ENCODE measurements at regions not wholly inside any gene's neighbourhood (a gene's known extent, or its start where the extent isn't known, plus 50 kb on each side); places are given as distances from the start of the nearest gene placed in this dataset.

DNA sequence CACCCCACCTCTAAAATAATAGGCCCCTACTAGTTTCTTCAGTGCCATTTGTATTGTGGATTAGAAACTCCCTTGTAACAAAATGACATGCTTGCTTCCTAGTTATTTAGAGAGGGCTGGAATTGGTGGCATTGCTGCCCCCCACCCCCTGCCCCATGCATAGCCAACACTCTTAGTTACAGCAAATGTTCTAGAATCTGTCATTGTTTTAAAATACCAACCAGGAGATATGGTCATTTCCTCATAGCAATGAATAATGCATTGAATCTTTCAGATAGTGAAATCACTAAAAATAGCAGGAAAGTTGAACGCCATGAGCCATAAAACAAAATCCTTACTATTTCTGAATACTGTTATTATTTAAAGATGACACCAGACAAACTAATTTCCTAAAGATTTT, 292.5 kb downstream of the ARPP21 start:
- H3K36me3 Mint-ChIP-seq: no peaks in the 10 kb centered on the region
- no peaks in the 10 kb centered on the region for H3K27me3 Mint-ChIP-seq (ENCODE audit: low read depth)
- H3K4me3 Mint-ChIP-seq: no peak overlapping the region
- H3K9me3 Mint-ChIP-seq: peaks cover 1% of the 10 kb centered on the region
- TF ChIP-seq, protein P1, sequence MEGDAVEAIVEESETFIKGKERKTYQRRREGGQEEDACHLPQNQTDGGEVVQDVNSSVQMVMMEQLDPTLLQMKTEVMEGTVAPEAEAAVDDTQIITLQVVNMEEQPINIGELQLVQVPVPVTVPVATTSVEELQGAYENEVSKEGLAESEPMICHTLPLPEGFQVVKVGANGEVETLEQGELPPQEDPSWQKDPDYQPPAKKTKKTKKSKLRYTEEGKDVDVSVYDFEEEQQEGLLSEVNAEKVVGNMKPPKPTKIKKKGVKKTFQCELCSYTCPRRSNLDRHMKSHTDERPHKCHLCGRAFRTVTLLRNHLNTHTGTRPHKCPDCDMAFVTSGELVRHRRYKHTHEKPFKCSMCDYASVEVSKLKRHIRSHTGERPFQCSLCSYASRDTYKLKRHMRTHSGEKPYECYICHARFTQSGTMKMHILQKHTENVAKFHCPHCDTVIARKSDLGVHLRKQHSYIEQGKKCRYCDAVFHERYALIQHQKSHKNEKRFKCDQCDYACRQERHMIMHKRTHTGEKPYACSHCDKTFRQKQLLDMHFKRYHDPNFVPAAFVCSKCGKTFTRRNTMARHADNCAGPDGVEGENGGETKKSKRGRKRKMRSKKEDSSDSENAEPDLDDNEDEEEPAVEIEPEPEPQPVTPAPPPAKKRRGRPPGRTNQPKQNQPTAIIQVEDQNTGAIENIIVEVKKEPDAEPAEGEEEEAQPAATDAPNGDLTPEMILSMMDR (IDR thresholded peaks at IDR 0.05; ENCODE audit: unreplicated experiment): no peak
- H3K27ac Mint-ChIP-seq: no peak overlapping the region
- H3K4me1 Mint-ChIP-seq: peaks cover 30% of the 10 kb centered on the region
- DNase-seq (ENCODE audit: low spot score in 2 of 2, unreplicated experiment in 2 of 2): no peak

DNA sequence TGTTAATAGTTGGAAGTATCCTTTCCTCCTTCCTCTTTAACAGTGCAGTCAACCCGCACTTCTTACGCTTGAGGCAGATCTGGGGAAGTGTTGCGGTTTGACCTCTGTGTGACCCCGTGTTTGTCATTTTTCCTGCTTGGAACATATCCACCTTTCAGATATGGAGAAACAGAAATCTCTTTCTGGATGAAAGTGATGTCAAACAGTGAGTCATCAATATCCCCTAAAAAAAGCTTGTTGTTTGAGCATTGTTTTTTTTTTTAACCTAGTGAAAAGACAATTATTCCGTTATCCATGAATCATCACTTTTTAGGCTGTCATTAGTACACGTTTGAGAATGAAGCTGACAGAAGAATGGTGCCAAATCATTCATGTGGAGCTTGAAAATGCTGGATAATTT, 293.7 kb downstream of the ARPP21 start:
- H3K27me3 Mint-ChIP-seq (ENCODE audit: low read depth): no peaks in the 10 kb centered on the region

DNA sequence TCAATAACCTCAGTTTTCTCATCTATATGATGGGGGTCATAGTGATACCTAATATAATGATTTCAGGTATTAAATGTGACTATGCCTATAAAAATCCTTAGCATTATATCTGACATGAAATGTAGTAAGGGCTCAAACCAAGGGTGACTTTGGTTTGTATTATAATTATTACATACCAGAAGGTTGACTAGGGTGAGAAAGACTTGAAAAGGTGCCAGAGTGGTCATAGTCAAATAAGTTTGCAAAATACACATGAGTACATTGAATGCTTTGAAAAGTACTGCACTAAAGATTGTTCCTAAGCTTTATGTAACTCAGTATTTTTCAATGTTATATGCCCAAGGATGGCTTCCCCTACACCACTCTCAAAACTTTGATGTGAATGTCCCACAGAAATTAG, 297.2 kb downstream of the ARPP21 start:
- Mint-ChIP-seq H3K27me3 (ENCODE audit: low read depth) (no peaks in the 10 kb centered on the region), H3K27ac (no peak overlapping the region), H3K4me3 (no peak overlapping the region), H3K36me3 (no peaks in the 10 kb centered on the region), H3K9me3 (no peaks in the 10 kb centered on the region), H3K4me1 (peaks cover 20% of the 10 kb centered on the region)
- DNase-seq (ENCODE audit: low spot score in 2 of 2, unreplicated experiment in 2 of 2): no peak
- TF ChIP-seq, protein P1 (IDR thresholded peaks at IDR 0.05; ENCODE audit: unreplicated experiment): no peak

More for the DNA sequence above, 293.7 kb downstream of the ARPP21 start:
- TF ChIP-seq, protein P1 (IDR thresholded peaks at IDR 0.05; ENCODE audit: unreplicated experiment): no peak
- peak overlapping the region; percentile 45 for H3K27ac Mint-ChIP-seq
- no peak for DNase-seq (ENCODE audit: low spot score in 2 of 2, unreplicated experiment in 2 of 2)
- no peaks in the 10 kb centered on the region for H3K9me3 Mint-ChIP-seq
- no peaks in the 10 kb centered on the region for H3K36me3 Mint-ChIP-seq
- peak overlapping the region; percentile 1 for H3K4me3 Mint-ChIP-seq
- H3K4me1 Mint-ChIP-seq: peaks cover 30% of the 10 kb centered on the region

DNA sequence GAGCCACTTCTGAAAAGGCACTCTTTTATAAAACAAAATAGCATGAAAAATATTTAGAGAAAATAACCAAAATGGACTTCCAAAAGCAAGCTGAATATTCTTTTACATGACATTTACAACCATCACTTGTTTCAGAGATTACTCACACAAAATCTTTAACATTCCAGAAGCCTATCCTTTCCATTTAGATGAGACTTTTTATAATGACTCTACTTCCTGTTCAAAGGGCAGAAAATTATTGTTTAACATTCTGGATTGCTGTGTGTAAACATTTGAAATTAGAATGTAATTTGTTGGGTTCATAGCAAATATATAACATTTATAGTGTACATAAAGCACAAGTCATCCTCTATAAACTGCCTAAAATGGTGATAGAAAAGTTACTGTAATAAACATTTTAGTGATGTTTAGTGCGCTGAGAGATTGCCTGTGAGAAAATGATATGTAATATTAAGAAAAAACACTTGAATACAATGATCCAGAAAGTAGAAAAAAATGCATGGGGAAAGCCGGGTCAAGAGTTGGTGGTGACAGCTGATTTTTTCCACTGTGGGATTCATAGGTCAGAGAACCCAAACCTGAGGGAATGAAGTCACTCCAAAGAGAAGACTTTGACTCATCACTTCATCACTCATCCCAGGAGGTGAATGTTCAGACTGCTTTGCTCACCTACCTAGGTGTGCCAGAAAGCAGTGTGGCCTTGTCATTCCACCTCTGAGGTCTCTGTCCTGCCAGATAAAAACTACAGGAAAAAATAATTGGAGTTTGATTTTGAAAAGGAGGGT, 305.8 kb downstream of the ARPP21 start:
- Mint-ChIP-seq H3K4me1 (peaks cover 19% of the 10 kb centered on the region), H3K27me3 (ENCODE audit: low read depth) (peaks cover 4% of the 10 kb centered on the region), H3K9me3 (no peaks in the 10 kb centered on the region), H3K4me3 (no peak overlapping the region), H3K27ac (no peak overlapping the region), H3K36me3 (no peaks in the 10 kb centered on the region)
- no peak for DNase-seq (ENCODE audit: low spot score in 2 of 2, unreplicated experiment in 2 of 2)
- TF ChIP-seq, protein P1 (IDR thresholded peaks at IDR 0.05; ENCODE audit: unreplicated experiment): no peak

DNA sequence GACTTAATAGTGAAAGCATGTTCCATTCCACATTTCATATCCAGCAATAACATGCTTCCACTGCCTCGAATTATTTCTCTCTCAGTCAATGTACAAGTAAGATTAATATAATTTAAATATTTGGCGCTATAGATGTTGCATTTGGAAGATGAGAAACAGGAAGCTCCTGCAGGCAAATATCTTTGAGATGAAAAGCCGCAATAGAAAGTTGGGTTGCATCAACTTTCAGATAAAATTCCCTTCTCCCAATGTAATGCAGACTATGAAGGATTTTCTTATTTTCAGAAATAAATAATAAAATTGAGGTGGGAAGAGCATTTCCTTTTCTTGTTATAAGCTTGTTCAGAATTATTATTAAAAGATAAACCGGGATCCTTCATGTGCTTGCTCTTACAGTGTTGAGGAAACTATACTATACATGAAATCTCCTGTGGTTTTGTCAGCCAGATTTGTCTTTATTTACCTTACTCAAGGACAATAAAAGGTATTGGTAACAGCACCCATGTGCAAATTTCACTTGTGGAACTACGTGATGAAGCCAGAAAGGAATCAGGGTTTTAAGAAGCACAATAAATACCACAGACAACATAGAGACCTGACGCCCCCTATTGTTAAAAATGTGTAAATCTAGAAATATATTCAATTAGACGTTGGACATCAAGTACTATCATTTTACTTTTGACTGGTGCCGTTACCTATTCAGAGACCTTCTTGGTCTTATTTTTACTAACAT, 307.0 kb downstream of the ARPP21 start:
- no peaks in the 10 kb centered on the region for H3K36me3 Mint-ChIP-seq
- H3K4me1 Mint-ChIP-seq: peaks cover 19% of the 10 kb centered on the region
- H3K9me3 Mint-ChIP-seq: peaks cover 10% of the 10 kb centered on the region
- peaks cover 10% of the 10 kb centered on the region for H3K27me3 Mint-ChIP-seq (ENCODE audit: low read depth)
- no peak for DNase-seq (ENCODE audit: low spot score in 2 of 2, unreplicated experiment in 2 of 2)
- no peak overlapping the region for H3K27ac Mint-ChIP-seq
- TF ChIP-seq, protein P1 (IDR thresholded peaks at IDR 0.05; ENCODE audit: unreplicated experiment): peak; percentile 49
- H3K4me3 Mint-ChIP-seq: no peak overlapping the region

Measured in mesothelial cell of epicardium (in vitro differentiated cells).